ENCODE measurements at regions not wholly inside any gene's neighbourhood (a gene's known extent, or its start where the extent isn't known, plus 50 kb on each side); places are given as distances from the start of the nearest gene placed in this dataset.

GRCh38 chr13:55705526-55705925 lies 1435.2 kb upstream of the PRR20A start:
- no peak for DNase-seq (ENCODE audit: low spot score, unreplicated experiment)
- TF ChIP-seq CTCF (IDR thresholded peaks at IDR 0.05; ENCODE audit: unreplicated experiment): no peak
- Mint-ChIP-seq H3K4me3 (ENCODE audit: low read depth) (no peak overlapping the region), H3K9me3 (ENCODE audit: low read depth) (no peaks in the 10 kb centered on the region), H3K36me3 (ENCODE audit: insufficient read depth) (no peaks in the 10 kb centered on the region), H3K4me1 (ENCODE audit: low read depth) (peaks cover 1% of the 10 kb centered on the region), H3K27ac (no peak overlapping the region), H3K27me3 (no peaks in the 10 kb centered on the region)

- Mint-ChIP-seq H3K4me1 (ENCODE audit: low read depth) (peaks cover 1% of the 10 kb centered on the region), H3K27ac (no peak overlapping the region), H3K4me3 (ENCODE audit: low read depth) (no peak overlapping the region), H3K27me3 (no peaks in the 10 kb centered on the region), H3K36me3 (ENCODE audit: insufficient read depth) (no peaks in the 10 kb centered on the region), H3K9me3 (ENCODE audit: low read depth) (no peaks in the 10 kb centered on the region)
- no peak for DNase-seq (ENCODE audit: low spot score, unreplicated experiment)
- no peak for TF ChIP-seq CTCF (IDR thresholded peaks at IDR 0.05; ENCODE audit: unreplicated experiment)
Measured at GRCh38 chr13:55705971-55706370, 1434.7 kb upstream of the PRR20A start.

- Mint-ChIP-seq H3K4me1 (ENCODE audit: low read depth) (no peaks in the 10 kb centered on the region), H3K4me3 (ENCODE audit: low read depth) (no peak overlapping the region), H3K9me3 (ENCODE audit: low read depth) (peaks cover 12% of the 10 kb centered on the region), H3K27ac (no peak overlapping the region), H3K36me3 (ENCODE audit: insufficient read depth) (no peaks in the 10 kb centered on the region), H3K27me3 (no peaks in the 10 kb centered on the region)
- no peak for TF ChIP-seq CTCF (IDR thresholded peaks at IDR 0.05; ENCODE audit: unreplicated experiment)
- DNase-seq (ENCODE audit: low spot score, unreplicated experiment): no peak
Measured at GRCh38 chr13:55714120-55714519, 1426.6 kb upstream of the PRR20A start.

- Mint-ChIP-seq H3K4me3 (ENCODE audit: low read depth) (no peak overlapping the region), H3K27me3 (no peaks in the 10 kb centered on the region), H3K27ac (no peak overlapping the region), H3K36me3 (ENCODE audit: insufficient read depth) (no peaks in the 10 kb centered on the region), H3K9me3 (ENCODE audit: low read depth) (no peaks in the 10 kb centered on the region), H3K4me1 (ENCODE audit: low read depth) (no peaks in the 10 kb centered on the region)
- no peak for DNase-seq (ENCODE audit: low spot score, unreplicated experiment)
- TF ChIP-seq CTCF (IDR thresholded peaks at IDR 0.05; ENCODE audit: unreplicated experiment): no peak
Measured at GRCh38 chr13:55727683-55728082, 1413.0 kb upstream of the PRR20A start.

- TF ChIP-seq CTCF (IDR thresholded peaks at IDR 0.05; ENCODE audit: unreplicated experiment): no peak
- Mint-ChIP-seq H3K27me3 (no peaks in the 10 kb centered on the region), H3K4me1 (ENCODE audit: low read depth) (no peaks in the 10 kb centered on the region), H3K36me3 (ENCODE audit: insufficient read depth) (no peaks in the 10 kb centered on the region), H3K9me3 (ENCODE audit: low read depth) (no peaks in the 10 kb centered on the region), H3K4me3 (ENCODE audit: low read depth) (no peak overlapping the region), H3K27ac (no peak overlapping the region)
- no peak for DNase-seq (ENCODE audit: low spot score, unreplicated experiment)
Measured at GRCh38 chr13:55728247-55728646, 1412.5 kb upstream of the PRR20A start.
